Hematopoietic multipotent progenitor cell treated with erythropoietin and hydrocortisone succinate and interleukin-3 and kit ligand, for 8 days (in vitro differentiated cells): ENCODE measurements at regions not wholly inside any gene's neighbourhood (a gene's known extent, or its start where the extent isn't known, plus 50 kb on each side); places are given as distances from the start of the nearest gene placed in this dataset.
"Not testable (repeated sequence)": the region's sequence is repeated elsewhere in the genome, so short reads cannot be mapped to it uniquely, and the experiment has no call there.

ENCODE experiments used
- DNase-seq: peaks from one replicate; pipeline ENCODE4 v3.0.0-alpha.2; 2015

DNA sequence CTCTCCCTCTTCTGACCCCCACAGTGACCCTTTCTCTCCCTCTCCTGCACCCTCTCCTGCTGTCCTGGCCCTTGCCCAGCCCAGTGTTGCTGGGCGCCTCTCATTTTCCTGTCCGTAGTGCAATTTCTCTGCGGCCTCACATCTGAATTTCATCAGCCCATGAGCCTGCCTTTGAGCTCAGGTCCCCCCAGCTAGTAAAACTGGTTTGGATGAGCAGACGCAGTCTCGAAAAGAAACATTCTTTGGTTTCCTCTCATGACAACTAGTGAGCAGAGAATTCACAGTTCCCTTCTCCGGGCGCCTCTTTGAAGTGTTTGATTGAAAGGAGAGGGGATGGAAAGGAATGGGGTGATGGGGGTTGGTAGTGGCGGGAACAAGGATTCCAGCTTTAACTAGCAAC lies 126.0 kb upstream of the CADM1 start:
- DNase-seq = no peak

DNA sequence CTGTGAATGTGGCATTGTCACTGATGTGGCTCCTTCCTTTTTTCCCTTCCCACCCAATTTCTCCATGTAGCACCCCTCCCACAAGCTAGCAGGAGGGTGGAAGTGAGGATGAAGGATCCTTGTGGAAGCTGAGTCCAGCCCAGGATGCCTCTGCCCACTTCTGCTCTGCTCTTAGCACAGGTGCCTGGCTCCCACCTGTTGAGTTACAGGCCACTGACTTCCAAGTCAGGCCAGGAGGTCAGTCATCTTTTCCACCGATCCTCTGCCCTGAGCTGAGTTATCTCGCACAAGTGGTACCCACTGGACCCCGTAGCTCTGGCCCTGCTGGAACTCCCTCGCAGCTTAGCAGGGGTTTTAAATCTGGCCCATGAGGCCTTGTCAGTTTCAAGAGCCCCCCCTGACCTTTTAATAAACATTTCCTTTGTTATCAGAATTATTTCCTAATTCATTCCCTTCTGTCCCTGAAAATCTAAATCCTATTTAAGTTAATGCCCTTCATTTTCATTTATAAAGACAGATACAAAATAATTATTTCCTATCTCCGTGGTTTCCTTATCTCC lies 125.3 kb upstream of the CADM1 start:
- DNase-seq = no peak

DNA sequence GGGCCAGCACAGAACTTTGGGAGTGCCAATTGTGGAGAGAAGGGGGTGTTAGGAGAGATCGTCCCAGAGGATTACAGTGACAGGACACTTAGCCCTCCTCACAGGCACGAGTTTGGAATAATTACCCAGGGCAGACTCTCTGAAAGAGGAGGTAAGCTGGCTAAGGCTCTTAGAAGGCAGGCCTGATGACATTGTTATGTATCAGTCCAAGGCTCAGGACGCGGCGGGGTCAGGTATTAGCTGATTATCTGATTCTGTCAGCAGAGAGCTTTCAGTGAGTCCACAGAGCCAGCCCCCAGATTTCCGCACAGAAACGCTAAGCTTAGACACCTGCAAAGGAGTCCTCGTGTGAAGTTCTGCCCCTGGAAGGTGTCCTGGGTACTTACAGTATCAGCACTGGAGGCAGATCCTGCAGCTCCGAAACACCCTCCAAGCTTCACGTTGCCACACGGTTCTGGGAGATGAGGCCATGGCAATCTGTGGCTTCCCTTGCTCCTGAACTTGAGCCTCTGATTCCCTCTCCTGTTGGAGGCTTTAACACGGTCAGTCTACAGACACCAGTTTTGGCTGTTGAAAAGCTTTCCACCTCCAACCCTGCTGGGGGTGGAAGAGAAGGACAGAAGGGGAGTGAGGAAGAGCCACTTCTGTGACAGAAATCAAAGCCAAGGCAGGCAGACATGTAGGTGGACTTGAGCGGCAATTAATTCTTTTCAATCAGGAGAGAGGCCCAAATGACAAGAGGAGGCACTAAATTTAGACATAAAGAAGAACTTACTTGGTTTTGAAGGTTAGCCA lies 123.6 kb upstream of the CADM1 start:
- DNase-seq = no peak

DNA sequence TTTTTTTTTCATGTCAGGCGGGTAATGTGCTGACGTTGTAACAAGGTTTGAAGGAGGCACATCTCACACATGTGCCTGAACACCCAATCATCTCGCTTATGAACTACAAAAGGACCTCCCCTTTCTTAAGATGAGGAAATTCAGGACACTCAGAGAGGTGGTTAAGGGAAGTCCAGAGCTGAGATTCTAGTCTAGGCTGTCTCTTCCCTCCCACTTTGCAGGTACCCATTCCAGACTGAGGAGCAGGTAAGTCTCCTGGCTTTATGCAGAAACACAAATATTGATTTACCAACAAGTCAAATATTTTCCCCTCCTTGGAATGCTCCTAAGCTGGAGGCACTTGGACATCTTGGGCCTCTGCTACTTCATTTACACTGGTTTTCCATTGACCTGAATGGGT lies 122.9 kb upstream of the CADM1 start:
- DNase-seq = no peak

DNA sequence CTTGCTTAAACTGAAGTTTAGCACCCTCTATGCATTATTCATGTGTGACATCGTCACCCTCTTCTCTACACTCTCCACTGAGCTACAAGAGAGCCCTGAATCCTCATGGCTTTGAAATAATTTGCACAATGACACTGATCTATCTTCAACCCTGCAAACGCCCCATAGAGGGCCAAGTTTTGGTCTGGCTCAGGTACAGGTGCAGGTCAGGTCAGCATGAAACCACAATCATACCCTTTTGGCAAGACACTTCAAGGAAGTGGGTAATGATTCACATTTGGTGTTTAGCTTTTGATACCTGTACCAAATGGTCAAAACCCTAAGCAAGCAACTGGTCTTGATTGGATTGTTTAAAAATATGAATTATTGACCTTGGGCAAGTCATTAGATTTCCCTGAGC lies 122.2 kb upstream of the CADM1 start:
- no peak for DNase-seq

DNA sequence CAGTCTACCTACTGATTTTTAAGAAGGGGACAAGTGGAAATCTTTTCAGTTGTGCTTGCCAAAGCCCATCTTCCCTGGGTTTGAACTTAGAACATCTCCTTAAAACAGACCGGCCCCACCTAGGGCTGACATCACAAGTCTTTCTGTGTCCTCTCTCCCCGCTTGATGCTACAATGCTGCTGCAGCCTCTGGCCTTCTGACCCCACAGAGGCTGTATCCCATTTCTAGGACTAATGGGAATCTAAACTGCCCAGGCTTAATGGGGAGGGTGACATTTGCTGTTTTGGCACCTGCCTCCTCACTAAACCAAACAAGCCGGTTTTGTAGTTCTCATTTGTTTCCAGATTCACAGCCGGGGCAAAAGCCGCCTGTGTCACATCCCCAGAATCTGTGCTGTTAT lies 121.3 kb upstream of the CADM1 start:
- no peak for DNase-seq

DNA sequence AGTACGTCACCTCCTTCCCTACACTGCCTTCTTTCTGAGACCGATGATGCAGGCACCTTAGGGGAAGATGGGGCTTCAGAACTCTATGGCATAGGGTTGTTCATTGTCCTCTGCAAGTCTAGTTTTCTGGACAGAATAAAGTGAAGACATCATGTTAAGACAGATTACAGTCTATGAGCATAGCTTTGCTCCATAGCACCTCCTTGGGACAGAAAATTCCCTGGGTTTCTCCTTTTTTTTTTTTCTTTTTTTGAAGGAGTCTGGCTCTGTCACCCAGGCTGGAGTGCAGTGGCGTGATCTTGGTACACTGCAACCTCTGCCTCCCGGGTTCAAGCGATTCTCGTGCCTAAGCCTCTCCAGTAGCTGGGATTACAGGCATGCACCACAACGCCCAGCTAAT lies 119.8 kb upstream of the CADM1 start:
- DNase-seq = no peak

DNA sequence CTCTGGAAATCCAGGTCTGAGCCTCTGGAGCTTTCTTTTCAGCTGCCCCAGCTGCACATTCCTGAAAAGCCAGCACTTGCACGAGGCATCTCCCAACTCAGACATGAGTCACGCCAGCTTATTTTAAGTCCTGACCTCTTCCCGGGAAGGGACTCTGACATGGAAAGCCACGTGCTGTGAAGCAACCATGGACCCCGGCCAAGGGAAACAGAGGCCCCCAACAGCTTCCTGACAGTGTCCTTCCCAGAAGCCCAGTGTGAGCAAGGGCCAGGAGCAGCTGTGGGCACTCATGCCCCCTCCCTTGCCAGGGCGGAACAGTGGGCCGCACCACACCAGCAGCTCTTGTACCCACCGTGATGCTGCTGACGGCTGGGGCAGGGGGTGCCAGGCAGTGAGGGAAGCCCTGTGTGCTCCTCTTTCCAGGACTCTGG lies 118.8 kb upstream of the CADM1 start:
- DNase-seq = no peak

DNA sequence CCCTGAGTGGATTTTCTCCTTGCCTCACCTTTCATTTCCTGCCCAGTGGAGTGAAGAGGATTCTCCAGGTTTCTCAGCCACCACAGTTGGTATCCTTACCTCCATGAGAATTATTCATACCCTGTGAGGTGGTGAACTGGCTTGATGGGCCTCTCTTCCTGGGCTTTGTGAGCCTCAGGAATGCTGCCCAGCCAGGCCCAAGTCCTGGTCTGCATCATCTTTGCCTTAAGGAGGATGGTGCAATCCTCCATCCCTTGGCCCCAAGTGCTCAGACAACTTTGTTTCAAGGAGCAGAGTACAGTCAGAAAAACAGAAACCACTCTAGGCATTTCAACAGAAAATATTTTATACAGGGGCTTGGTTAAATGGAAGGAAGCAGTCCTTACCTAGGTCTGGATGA lies 114.2 kb upstream of the CADM1 start:
- no peak for DNase-seq

DNA sequence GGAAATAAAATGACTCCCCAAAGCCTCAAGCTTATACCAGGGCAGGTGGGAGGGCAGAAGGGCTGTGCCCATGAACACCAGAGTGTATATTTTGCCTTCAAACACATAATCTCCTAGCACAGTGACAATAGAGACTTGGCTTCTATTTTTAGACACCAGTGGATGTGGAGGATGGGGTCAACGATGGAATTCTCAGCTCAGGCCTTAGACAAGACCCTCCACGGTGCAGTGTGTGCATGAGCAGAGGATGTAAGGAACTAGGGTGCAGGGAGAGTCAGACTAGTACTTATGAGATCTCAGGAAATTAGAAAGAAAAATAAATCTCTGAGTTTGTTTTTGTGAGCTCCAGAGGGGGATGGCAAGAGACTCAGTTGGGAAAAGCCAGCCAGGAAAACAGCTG lies 113.6 kb upstream of the CADM1 start:
- DNase-seq = no peak

DNA sequence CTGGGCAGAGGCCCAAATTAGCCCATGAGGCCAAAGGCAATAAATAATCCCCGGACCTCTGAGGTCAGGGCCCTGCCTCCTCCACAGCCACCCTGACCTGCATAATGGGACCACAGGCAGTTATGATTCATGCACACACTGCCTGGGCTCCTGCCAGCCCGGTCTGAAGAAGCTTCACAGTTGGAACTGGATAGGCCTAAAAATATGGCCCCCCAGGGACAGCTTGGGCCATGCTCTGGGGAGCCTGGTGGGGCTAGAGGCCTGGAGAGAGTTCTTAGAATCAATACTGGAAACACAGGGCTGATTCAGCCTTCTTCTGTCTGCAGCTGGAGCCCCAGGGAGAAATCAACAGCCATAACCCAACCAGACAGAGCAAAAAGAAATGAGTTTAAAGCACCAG lies 112.8 kb upstream of the CADM1 start:
- no peak for DNase-seq

DNA sequence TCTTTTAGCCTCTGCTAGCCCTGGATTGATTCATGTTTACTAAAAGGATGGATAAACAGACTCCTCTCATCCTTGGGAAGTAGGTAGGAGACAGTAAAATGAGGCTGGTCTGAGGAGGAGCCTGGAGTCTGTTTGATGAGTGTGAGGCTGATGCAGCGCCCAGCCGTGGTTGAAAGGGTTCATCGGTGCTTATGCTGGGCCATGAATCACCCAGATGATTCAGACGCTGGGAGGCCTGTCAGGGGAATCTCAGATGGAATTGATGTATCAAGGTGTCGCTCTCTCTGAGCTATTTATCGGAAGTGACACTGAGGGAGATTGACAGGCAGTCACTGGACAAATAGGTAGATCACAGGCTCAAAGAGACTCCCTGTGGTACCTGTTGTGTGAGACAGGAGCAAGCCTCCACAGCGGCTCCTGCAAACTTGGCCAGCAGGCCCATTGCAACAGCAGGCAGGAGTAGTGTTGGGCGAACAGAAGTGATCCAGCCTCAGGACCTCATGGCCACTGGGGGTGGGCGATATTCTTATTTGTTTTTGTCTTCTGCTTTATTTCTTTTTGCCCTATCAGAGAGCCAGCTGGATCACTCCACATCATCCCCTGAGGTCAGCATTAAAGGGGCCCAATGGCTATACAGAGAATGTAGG lies 109.9 kb upstream of the CADM1 start:
- no peak for DNase-seq

DNA sequence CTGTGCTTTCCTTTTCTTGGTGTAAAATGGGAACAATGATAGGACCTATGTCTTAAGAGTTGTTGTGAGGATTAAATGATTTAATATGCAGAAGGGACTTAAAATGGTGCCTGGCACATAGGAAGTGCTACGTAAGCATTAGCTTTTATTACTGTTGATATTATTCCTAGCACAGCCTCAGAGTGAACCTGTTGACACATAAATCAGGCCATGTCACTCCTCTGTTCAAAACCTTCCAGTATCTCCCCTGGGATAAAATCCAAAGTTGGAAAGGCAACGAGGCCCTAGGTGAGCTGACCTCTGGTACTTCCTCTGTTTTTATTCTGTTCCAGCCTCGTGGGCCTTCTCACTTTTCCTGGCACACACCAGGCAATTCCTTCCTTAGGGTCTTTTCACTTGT lies 108.8 kb upstream of the CADM1 start:
- no peak for DNase-seq

DNA sequence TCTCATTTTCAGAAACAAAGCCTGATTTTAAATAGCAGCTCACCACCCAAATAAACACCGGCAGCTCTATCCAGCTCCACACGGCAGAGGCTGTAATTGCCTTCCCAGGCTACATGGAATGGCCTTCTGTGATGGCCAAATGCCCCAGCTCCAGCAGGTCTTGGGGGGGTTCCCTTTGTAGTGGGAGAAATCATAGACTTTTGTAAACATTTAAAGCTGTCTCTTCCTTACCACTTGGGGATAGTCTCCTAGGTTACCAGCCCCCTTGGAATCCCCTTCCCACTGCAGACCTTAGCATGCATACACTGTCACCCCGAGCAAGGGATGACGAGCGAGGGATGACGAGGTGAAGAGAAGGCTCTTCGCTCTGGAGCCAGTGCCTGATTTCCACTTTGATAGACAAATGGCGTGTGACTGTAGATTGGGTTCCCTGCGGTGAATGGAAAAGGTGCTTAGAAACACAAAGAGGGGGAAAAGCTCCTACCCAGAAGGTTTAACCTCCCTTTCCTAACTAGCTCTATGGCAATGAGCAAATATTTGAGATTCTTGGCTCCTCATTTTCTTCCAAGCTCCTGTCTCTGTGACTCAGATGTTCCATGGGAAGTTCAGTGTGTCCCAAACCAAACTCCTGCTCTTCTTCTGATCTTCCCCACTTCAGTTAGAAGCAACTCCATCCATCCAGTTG lies 108.0 kb upstream of the CADM1 start:
- DNase-seq = no peak

DNA sequence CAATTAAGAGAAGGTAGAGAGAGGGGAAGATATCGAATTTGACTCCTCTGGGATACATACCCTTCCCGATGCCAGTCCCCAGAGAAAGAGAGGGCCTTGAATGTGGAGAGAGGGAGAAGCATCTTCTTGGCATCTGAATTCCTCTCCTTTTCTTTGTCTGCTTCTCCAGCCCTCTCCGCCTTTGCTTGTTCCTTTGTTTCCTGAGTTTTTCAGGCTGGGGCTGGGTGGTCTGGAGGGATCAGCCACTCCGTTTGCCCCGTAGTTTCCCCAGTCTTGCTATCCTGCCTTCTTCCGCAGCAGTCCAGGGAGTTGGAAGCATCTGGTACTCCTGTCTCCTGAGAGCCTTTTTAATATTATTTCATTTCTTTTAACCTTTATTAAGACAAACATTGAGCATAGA lies 107.1 kb upstream of the CADM1 start:
- no peak for DNase-seq

DNA sequence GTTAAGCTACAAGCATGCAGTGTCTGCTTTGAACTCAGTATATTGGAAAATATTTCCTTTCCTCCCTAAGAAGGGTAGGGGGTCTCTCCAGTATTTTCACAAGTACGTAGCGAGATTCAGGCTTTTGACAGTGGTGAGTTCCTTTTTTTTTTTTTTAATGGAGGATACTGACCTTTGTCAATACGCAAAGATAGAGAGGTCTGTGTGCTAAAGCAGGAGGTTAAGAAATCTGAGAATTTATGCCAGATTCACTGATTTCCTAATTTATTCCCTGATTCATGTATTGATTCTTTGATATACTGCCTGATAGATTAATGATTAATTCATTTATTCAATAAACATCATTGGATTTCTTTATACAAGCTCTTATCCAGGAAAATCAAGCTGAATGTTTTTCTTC lies 106.7 kb upstream of the CADM1 start:
- no peak for DNase-seq

DNA sequence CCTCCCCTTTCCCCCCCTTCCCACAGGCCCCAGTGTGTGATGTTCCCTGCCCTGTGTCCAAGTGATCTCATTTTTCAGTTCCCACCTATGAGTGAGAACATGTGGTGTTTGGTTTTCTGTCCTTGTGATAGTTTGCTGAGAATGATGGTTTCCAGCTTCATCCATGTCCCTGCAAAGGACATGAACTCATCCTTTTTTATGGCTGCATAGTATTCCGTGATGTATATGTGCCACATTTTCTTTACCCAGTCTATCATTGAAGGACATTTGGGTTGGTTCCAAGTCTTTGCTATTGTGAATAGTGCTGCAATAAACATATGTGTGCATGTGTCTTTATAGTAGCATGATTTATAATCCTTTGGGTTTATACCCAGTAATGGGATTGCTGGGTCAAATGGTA lies 106.0 kb upstream of the CADM1 start:
- DNase-seq = not testable (repeated sequence)

DNA sequence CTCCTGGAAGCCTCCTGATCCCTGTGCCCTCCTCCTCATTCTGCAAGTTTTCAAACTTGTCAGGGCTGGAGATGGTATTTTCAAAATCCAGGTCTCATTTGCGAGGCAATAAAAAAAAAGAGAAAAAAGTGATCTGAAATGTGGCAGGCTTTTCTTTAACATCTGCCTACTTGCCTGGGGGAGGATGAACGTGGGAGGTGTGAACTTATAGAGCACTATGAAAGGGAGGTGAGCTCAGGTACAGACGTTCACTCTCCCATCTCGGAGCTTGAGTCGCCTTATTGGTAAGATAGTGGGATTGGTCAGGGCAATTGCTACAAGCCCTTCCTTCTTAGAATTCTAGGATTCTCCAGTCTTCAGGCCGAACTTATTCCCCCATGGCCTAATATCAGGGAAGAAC lies 104.8 kb upstream of the CADM1 start:
- DNase-seq = no peak

DNA sequence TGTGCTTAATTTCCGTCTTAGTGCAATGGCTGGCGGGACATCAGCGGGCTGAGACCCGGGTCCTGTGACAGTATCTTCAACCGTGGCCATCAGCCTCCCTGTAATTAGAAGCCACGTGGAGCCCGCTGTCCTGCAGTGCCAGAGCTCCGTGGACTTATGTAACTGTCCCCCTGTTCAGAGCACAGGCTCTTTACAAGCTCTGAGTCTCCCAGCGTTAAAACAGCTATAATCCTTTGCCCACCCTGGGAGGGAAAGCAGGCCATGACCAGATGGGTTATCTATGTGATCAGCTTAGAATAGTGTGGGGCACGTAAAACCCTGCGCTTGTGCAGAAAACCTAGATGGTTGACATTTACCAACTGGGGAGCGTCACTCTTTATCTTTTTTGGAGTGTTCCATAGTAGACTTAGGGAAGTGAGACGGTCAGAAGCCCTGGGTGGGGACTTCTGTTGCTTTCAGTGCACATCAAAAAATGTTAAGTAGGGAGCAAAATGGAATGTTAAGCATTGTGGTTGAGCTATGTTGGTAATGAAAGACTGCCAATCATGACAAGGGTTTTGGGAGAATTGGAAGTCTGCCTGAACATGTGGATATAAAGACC lies 103.5 kb upstream of the CADM1 start:
- DNase-seq = no peak

DNA sequence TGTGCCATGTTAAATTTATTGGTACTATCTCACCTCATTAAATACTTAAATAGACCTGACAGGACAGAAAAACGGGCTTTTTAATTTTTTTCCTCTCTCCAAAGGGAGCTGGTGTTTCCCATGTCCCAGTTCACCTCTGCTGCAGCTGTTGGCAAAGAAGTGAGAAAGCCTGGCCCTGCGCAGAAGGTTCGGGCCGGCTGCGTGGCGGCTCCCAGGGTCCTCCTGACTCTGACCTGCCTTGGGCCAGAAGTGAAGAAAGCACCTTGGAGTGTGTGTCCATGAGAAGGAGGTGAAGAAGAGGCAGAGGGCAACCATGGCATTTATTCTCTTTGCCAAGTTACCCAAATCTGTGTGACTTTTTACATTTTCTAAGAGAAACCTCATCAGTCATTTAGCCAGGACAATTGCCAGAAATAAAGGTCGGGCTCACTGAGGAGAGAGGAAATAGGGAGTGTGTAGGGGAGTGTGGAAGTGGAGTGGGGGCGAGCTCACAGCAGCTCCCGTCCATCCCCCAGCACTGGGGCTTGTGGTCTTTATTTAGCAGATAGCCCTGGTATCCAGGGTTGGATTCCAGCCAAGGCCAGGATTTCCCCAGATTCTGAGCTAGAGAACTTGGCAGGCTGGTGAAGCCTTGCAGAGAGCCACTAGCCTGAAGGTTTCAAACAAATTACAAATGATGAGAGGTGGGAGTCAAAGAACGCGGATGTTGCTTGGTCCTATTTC lies 102.4 kb upstream of the CADM1 start:
- no peak for DNase-seq

DNA sequence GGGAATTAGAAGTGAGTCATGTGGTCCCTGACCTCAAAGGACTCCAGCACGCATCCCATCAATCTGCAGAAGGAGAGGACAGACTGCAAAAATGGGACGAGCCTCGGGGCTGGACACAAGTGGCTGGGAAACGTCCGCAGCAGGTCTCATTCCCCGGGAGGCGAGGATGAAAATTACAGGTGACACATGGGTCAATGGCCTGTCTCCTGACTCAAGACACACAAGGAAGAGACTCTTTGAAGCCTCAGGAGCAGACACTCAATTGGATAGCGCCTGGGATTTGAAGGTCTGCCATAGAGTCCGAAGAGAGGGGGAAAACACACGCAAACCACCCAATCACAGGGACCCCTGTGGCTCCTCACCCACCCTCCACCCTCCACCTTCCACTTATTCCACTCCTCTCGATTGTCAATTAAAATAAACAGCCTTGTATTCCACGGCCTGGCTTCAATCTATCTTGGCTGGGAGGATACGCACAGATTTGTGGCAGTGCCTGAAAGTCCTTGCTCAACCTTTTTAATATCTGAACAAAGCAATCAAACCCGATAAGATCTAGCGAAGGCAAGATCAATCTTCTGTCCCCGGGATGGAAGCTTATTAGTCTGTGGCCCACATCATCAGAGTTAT lies 101.8 kb upstream of the CADM1 start:
- DNase-seq = no peak

DNA sequence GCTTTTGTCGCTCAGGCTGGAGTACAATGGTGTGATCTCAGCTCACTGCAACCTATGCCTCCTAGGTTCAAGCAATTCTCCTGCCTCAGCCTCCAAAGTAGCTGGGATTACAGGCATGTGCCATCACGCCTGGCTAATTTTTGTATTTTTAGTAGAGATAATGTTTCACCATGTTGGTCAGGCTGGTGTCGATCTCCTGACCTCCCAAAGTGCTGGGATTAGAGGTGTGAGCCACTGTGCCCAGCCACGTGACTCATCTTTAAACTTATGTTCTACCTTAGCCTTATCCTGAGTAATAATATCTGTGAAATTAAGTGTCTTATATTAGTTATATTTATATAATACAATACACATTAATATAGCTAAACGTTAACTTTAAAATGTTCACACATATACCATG lies 101.2 kb upstream of the CADM1 start:
- DNase-seq = not testable (repeated sequence)
